ENCODE measurements at regions not wholly inside any gene's neighbourhood (a gene's known extent, or its start where the extent isn't known, plus 50 kb on each side); places are given as distances from the start of the nearest gene placed in this dataset.

DNA sequence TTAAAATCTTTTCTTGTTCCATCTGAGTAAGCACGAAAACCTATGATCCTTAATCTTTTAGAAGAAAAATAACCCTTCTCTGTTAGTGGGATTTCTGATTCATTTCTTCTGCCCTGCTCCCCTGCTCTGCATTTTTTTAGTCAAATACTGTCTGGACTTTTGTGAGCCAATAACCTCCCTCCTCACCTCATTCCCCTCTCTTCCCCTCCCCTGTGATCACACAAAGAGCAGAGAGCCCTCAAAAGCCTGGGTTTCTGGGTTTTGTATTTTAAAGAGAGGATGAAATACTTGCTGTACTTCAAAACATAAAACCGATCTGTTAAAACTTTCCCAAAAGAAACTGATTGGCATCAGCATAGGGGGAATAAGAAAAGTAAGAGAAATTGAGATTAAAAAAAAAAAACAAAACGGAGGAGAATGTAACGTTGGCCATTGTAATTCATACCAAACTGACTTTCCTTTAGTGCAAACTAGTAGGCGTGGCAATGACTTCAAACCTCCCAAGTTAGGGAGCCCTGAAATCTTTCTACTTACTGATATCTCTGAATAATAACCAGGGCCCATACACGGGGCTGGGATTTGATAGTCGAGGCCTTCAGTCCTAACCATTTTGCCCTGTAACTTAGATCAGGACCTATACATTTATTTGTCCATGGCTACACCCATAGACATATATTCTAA is 232.9 kb downstream of the TM9SF2 start:
- Histone ChIP-seq H3K14ac (ENCODE audit: insufficient read depth, low read length) (no peak overlapping the region), H2AK5ac (ENCODE audit: insufficient read length, low read length) (no peak overlapping the region), H2BK12ac (ENCODE audit: insufficient read length, low read depth, low read length) (no peak overlapping the region), H3K79me2 (ENCODE audit: insufficient read depth, low read length) (no peaks in the 10 kb centered on the region), H4K91ac (ENCODE audit: insufficient read length, low read depth, low read length) (no peak overlapping the region), H3K23ac (ENCODE audit: insufficient read length, low read depth, low read length) (no peak overlapping the region), H3K18ac (ENCODE audit: insufficient read length, low read depth, low read length) (no peak overlapping the region), H3K56ac (ENCODE audit: insufficient read length, low read depth, low read length) (no peak overlapping the region), H3K9me3 (ENCODE audit: control insufficient read depth, low read depth, low read length) (no peaks in the 10 kb centered on the region), H3K4me2 (ENCODE audit: insufficient read depth, insufficient read length, low read length) (peak overlapping the region; percentile 27), H2BK5ac (ENCODE audit: insufficient read length, low read length) (no peak overlapping the region), H4K8ac (replicated peaks; ENCODE audit: insufficient read length, low read depth, low read length) (no peak overlapping the region), H3T11ph (ENCODE audit: low read length) (no peak overlapping the region), H2AFZ (ENCODE audit: low read length) (no peak overlapping the region), H3K27ac (ENCODE audit: insufficient read length, low read depth, low read length) (no peak overlapping the region), H3K23me2 (ENCODE audit: insufficient read length, low read depth, low read length, poor library complexity, severe bottlenecking) (no peaks in the 10 kb centered on the region), H2BK15ac (ENCODE audit: low read depth, low read length) (no peak overlapping the region), H3K27me3 (ENCODE audit: insufficient read depth, low read length) (no peaks in the 10 kb centered on the region), H3K4ac (ENCODE audit: low read depth, low read length) (no peak overlapping the region), H3K4me1 (ENCODE audit: insufficient read depth, low read length) (peaks cover 8% of the 10 kb centered on the region; the same call in 1 of the 2 replicates), H2BK20ac (ENCODE audit: low read depth, low read length, poor library complexity, severe bottlenecking) (no peak overlapping the region), H2BK120ac (ENCODE audit: low read depth, low read length, poor library complexity, severe bottlenecking) (no peak overlapping the region), H4K20me1 (ENCODE audit: control insufficient read depth, insufficient read depth, insufficient read length) (no peaks in the 10 kb centered on the region), H3K9ac (ENCODE audit: extremely low read depth, insufficient read length, low read length) (no peak overlapping the region), H3K79me1 (ENCODE audit: insufficient read depth, low read depth, low read length, poor library complexity, severe bottlenecking) (peaks cover 2% of the 10 kb centered on the region), H4K5ac (ENCODE audit: insufficient read length, low read depth, low read length) (no peak overlapping the region)
- H3K4me3 Mint-ChIP-seq: peak overlapping the region; percentile 49 to 59
- H3K27me3 Mint-ChIP-seq (ENCODE audit: low read depth): no peaks in the 10 kb centered on the region; the same call in 1 of the 2 replicates
- no CpG with 5 or more reads among the region's 7 CpGs for WGBS (ENCODE audit: extremely low coverage, insufficient read length, low lambda C conversion rate)
- H3K27ac Mint-ChIP-seq: peak overlapping the region; percentile 88 to 94 (median 92)
- DNase-seq: no peak
- H3K4me1 Mint-ChIP-seq: peaks cover 66 to 68% of the 10 kb centered on the region in 2 experiments
- TF ChIP-seq, protein P1, sequence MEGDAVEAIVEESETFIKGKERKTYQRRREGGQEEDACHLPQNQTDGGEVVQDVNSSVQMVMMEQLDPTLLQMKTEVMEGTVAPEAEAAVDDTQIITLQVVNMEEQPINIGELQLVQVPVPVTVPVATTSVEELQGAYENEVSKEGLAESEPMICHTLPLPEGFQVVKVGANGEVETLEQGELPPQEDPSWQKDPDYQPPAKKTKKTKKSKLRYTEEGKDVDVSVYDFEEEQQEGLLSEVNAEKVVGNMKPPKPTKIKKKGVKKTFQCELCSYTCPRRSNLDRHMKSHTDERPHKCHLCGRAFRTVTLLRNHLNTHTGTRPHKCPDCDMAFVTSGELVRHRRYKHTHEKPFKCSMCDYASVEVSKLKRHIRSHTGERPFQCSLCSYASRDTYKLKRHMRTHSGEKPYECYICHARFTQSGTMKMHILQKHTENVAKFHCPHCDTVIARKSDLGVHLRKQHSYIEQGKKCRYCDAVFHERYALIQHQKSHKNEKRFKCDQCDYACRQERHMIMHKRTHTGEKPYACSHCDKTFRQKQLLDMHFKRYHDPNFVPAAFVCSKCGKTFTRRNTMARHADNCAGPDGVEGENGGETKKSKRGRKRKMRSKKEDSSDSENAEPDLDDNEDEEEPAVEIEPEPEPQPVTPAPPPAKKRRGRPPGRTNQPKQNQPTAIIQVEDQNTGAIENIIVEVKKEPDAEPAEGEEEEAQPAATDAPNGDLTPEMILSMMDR (conservative IDR thresholded peaks at IDR 0.05): no peak
- no peaks in the 10 kb centered on the region for H3K9me3 Mint-ChIP-seq
- peaks cover 0 to under 1% (median 0%) of the 10 kb centered on the region in 3 experiments; a peak in 1 of 7 replicates for H3K36me3 Mint-ChIP-seq (ENCODE audit: insufficient read depth in 1 of 3, low read depth in 3 of 3)

Measured in H9 (cell line).